Endothelial cell of umbilical vein (primary cell): ENCODE measurements at regions not wholly inside any gene's neighbourhood (a gene's known extent, or its start where the extent isn't known, plus 50 kb on each side); places are given as distances from the start of the nearest gene placed in this dataset.

Experiments
- BruUV-seq: library from RNA; stranded (reverse); fragments of 400-500 nt; replicated peaks from 2 replicates; lab custom pipeline; 2021; lab: Mats Ljungman, UMichigan
- CTCF ChIA-PET: fragments of 300-600, 350-600 bp; sonication (Branson Sonifier 250); formaldehyde crosslinking; loops from one replicate; lab custom pipeline; 2021; ENCODE audit warnings: antibody characterized with exemption, inconsistent platforms; lab: Charles Lee
- POLR2A ChIA-PET: fragments of 300-600, 350-600 bp; sonication (Branson Sonifier 250); formaldehyde crosslinking; loops from one replicate; lab custom pipeline; 2021; ENCODE audit warnings: antibody characterized with exemption, inconsistent platforms; lab: Charles Lee
- DNase-seq: peaks from one replicate; pipeline ENCODE4 v3.0.0-alpha.2; 2011; ENCODE audit warnings: low read depth, low spot score
- FAIRE-seq: peaks from 2 replicates; lab custom pipeline; 2011; peaks lifted over from hg19 to GRCh38; lab: Jason Lieb, UNC
- H2AFZ ChIP-seq: 2 replicates; pipeline ENCODE4 v1.6.0; 2012; ENCODE audit warnings: low read depth, low read length, control low read depth, inconsistent platforms
- H3K27ac ChIP-seq: 2 replicates; pipeline ENCODE4 v1.5.1; 2011; ENCODE audit warnings: low read depth, mild to moderate bottlenecking, control low read depth, low read length, moderate library complexity; ENCODE audit not compliant: insufficient read depth
- H3K27me3 ChIP-seq, 2 experiments: 2 replicates each; pipeline versions ENCODE4 v1.6.0 to v1.6.1; 2011; ENCODE audit warnings: low read length in 2 of 2, mixed read lengths in 1 of 2; ENCODE audit not compliant: control insufficient read depth in 2 of 2, insufficient read depth in 2 of 2
- H3K36me3 ChIP-seq, 2 experiments: 2 replicates in 1 of 2; 3 replicates in 1 of 2; pipeline ENCODE4 v1.5.1; 2011; ENCODE audit warnings: low read length in 2 of 2, mild to moderate bottlenecking in 1 of 2, moderate library complexity in 1 of 2; ENCODE audit not compliant: control insufficient read depth in 2 of 2, insufficient read depth in 2 of 2; ENCODE audit errors: extremely low read depth in 1 of 2
- H3K4me1 ChIP-seq: 3 replicates; pipeline ENCODE4 v1.5.1; 2011; ENCODE audit warnings: mild to moderate bottlenecking, low read length; ENCODE audit not compliant: control insufficient read depth, insufficient read depth; ENCODE audit errors: extremely low read depth
- H3K4me2 ChIP-seq: 2 replicates; pipeline ENCODE4 v1.6.1; 2011; ENCODE audit warnings: low read length, control low read depth, mixed read lengths; ENCODE audit not compliant: insufficient read depth
- H3K4me3 ChIP-seq, 3 experiments: fragments of 200-600 bp in 1 of 3; sonication (generic), shearing (Covaris generic) in 1 of 3; replicated peaks in 1 of 3; 2 replicates each; pipeline ENCODE4 v1.5.1; 2011 to 2016; ENCODE audit warnings: control low read depth in 3 of 3, low read length in 3 of 3, mild to moderate bottlenecking in 2 of 3, inconsistent platforms in 1 of 3, low read depth in 1 of 3, moderate library complexity in 1 of 3; ENCODE audit not compliant: insufficient read depth in 1 of 3
- H3K79me2 ChIP-seq: 2 replicates; pipeline ENCODE4 v1.6.0; 2012; ENCODE audit warnings: low read length, inconsistent platforms; ENCODE audit not compliant: control insufficient read depth, insufficient read depth
- H3K9ac ChIP-seq: replicated peaks from 2 replicates; pipeline ENCODE3; 2011; ENCODE audit warnings: low read length, control low read depth; ENCODE audit not compliant: insufficient read depth; ENCODE audit errors: extremely low read depth
- H3K9me1 ChIP-seq: replicated peaks from 3 replicates; pipeline ENCODE4 v1.6.0; 2011; ENCODE audit warnings: mild to moderate bottlenecking, low read length; ENCODE audit not compliant: control insufficient read depth, insufficient read depth; ENCODE audit errors: extremely low read depth
- H3K9me3 ChIP-seq: replicated peaks from 2 replicates; pipeline ENCODE4 v1.5.1; 2012; ENCODE audit warnings: low read length, inconsistent platforms; ENCODE audit not compliant: control insufficient read depth, insufficient read depth
- H4K20me1 ChIP-seq: replicated peaks from 2 replicates; pipeline ENCODE3; 2011; ENCODE audit warnings: mild to moderate bottlenecking, low read length; ENCODE audit not compliant: control insufficient read depth, insufficient read depth; ENCODE audit errors: extremely low read depth
- CTCF ChIP-seq, 2 donors: IDR thresholded peaks; 1 replicate in 1 of 2; 2 replicates in 1 of 2; pipeline ENCODE4 v1.5.1; 2011; ENCODE audit warnings: low read length in 2 of 2, mild to moderate bottlenecking in 2 of 2, moderate library complexity in 2 of 2, control low read depth in 1 of 2, inconsistent platforms in 1 of 2, low read depth in 1 of 2; ENCODE audit not compliant: insufficient read depth in 1 of 2; ENCODE audit errors: extremely low read depth in 1 of 2
- EZH2 ChIP-seq: IDR thresholded peaks from 2 replicates; pipeline ENCODE4 v1.6.1; 2012; ENCODE audit warnings: borderline replicate concordance, low read depth, mild to moderate bottlenecking, moderate library complexity, low read length, inconsistent platforms; ENCODE audit not compliant: severe bottlenecking
- FOS ChIP-seq: IDR thresholded peaks from 2 replicates; pipeline ENCODE4 v1.6.1; 2011; ENCODE audit warnings: mild to moderate bottlenecking, low read length, moderate library complexity, borderline replicate concordance; ENCODE audit not compliant: insufficient read depth
- GATA2 ChIP-seq: IDR thresholded peaks from 2 replicates; pipeline ENCODE4 v1.7.0; 2011; ENCODE audit warnings: low read depth, mild to moderate bottlenecking, moderate library complexity, mixed read lengths, low read length; ENCODE audit not compliant: insufficient read length, insufficient read depth
- JUN ChIP-seq: IDR thresholded peaks from 2 replicates; pipeline ENCODE4 v1.6.1; 2011; ENCODE audit warnings: borderline replicate concordance, low read depth; ENCODE audit not compliant: insufficient read length, insufficient read depth
- MAX ChIP-seq: IDR thresholded peaks from 2 replicates; pipeline ENCODE4 v1.6.1; 2011; ENCODE audit not compliant: insufficient read depth, insufficient read length
- MYC ChIP-seq: IDR thresholded peaks from one replicate; pipeline ENCODE4 v1.6.1; 2011; ENCODE audit warnings: mild to moderate bottlenecking, low read depth, low read length
- POLR2A ChIP-seq: IDR thresholded peaks from 2 replicates; pipeline ENCODE4 v1.6.1; 2012; ENCODE audit warnings: low read depth, mild to moderate bottlenecking, control low read depth, low read length
- POLR2AphosphoS5 ChIP-seq: IDR thresholded peaks from 2 replicates; pipeline ENCODE4 v1.6.1; 2012; ENCODE audit warnings: low read depth, mild to moderate bottlenecking, control low read depth, low read length, moderate library complexity; ENCODE audit not compliant: insufficient read depth
- dilution Hi-C: fragments of 300-500 bp; cut with MboI; formaldehyde crosslinking; loops from one replicate; pipeline ENCODE4 v1.15.0; 2019; ENCODE audit warnings: low sequenced_read_pairs; ENCODE audit not compliant: extremely low pct_ligation_motif_present
- intact Hi-C: fragments of 100-400 bp; cut with micrococcal nuclease; formaldehyde crosslinking; loops from one replicate; pipeline ENCODE4 v1.10.0; 2022

GRCh38 chr2:147589127-147589526, 255.7 kb upstream of the ACVR2A start:
- TF ChIP-seq POLR2A (no peak), JUN (no peak), MYC (no peak), EZH2 (no peak), MAX (no peak), CTCF (IDR thresholded peaks at IDR 0.05; ENCODE audit: extremely low read depth in 1 of 2, insufficient read depth in 1 of 2, low read depth in 1 of 2, low read length in 2 of 2) (no peak), GATA2 (no peak), POLR2AphosphoS5 (no peak), FOS (no peak)
- dilution Hi-C loops = no loop called here
- no peaks in the 10 kb centered on the region for H4K20me1 ChIP-seq
- H3K27me3 ChIP-seq = no peaks in the 10 kb centered on the region
- DNase-seq = no peak
- FAIRE-seq = no peak
- BruUV-seq = no TSS peak
- H3K36me3 ChIP-seq = no peaks in the 10 kb centered on the region
- CTCF ChIA-PET = no interaction called here
- H3K4me1 ChIP-seq = no peaks in the 10 kb centered on the region
- H2AFZ ChIP-seq = no peak overlapping the region
- H3K9me1 ChIP-seq = no peaks in the 10 kb centered on the region
- H3K27ac ChIP-seq = no peak overlapping the region
- POLR2A ChIA-PET = no interaction called here
- no peaks in the 10 kb centered on the region for H3K79me2 ChIP-seq
- no peaks in the 10 kb centered on the region for H3K9me3 ChIP-seq
- no peak overlapping the region for H3K9ac ChIP-seq
- H3K4me3 ChIP-seq = no peak overlapping the region
- H3K4me2 ChIP-seq = no peak overlapping the region
- intact Hi-C loops = no loop called here
